ENCODE measurements at regions not wholly inside any gene's neighbourhood (a gene's known extent, or its start where the extent isn't known, plus 50 kb on each side); places are given as distances from the start of the nearest gene placed in this dataset.

- no peak for DNase-seq (ENCODE audit: low read depth, low spot score)
- Histone ChIP-seq H3K9ac (ENCODE audit: insufficient read length) (no peak overlapping the region), H3K36me3 (ENCODE audit: insufficient read depth, low read length) (no peaks in the 10 kb centered on the region), H3K27ac (no peak overlapping the region), H3K9me3 (ENCODE audit: low read depth, low read length) (no peaks in the 10 kb centered on the region), H3K4me3 (no peak overlapping the region)
- TF ChIP-seq FOXP2 (optimal IDR thresholded peaks at IDR 0.05; ENCODE audit: control extremely low read depth, extremely low read length, insufficient read depth) (no peak), POLR2AphosphoS5 (IDR thresholded peaks at IDR 0.05; ENCODE audit: borderline replicate concordance, low read depth, low read length) (no peak), EZH2 (IDR thresholded peaks at IDR 0.05) (no peak)
Measured at GRCh38 chr10:117697402-117697801, 154.9 kb downstream of the EMX2 start.

GRCh38 chr10:117698809-117699208, 156.3 kb downstream of the EMX2 start:
- Histone ChIP-seq H3K9me3 (ENCODE audit: low read depth, low read length) (no peaks in the 10 kb centered on the region), H3K36me3 (ENCODE audit: insufficient read depth, low read length) (no peaks in the 10 kb centered on the region), H3K27ac (no peak overlapping the region), H3K9ac (ENCODE audit: insufficient read length) (no peak overlapping the region), H3K4me3 (no peak overlapping the region)
- no peak for TF ChIP-seq FOXP2 (optimal IDR thresholded peaks at IDR 0.05; ENCODE audit: control extremely low read depth, extremely low read length, insufficient read depth)
- TF ChIP-seq EZH2 (IDR thresholded peaks at IDR 0.05), result no peak
- no peak for TF ChIP-seq POLR2AphosphoS5 (IDR thresholded peaks at IDR 0.05; ENCODE audit: borderline replicate concordance, low read depth, low read length)
- no peak for DNase-seq (ENCODE audit: low read depth, low spot score)

GRCh38 chr10:117699436-117700075, 157.0 kb downstream of the EMX2 start:
- DNase-seq (ENCODE audit: low read depth, low spot score), result no peak
- TF ChIP-seq FOXP2 (optimal IDR thresholded peaks at IDR 0.05; ENCODE audit: control extremely low read depth, extremely low read length, insufficient read depth) (no peak), EZH2 (IDR thresholded peaks at IDR 0.05) (no peak), POLR2AphosphoS5 (IDR thresholded peaks at IDR 0.05; ENCODE audit: borderline replicate concordance, low read depth, low read length) (no peak)
- no peaks in the 10 kb centered on the region for H3K9me3 ChIP-seq (ENCODE audit: low read depth, low read length)
- H3K36me3 ChIP-seq (ENCODE audit: insufficient read depth, low read length), result no peaks in the 10 kb centered on the region
- no peak overlapping the region for H3K27ac ChIP-seq
- H3K9ac ChIP-seq (ENCODE audit: insufficient read length), result no peak overlapping the region
- no peak overlapping the region for H3K4me3 ChIP-seq

- no peak for DNase-seq (ENCODE audit: low read depth, low spot score)
- TF ChIP-seq EZH2 (IDR thresholded peaks at IDR 0.05), result no peak
- TF ChIP-seq POLR2AphosphoS5 (IDR thresholded peaks at IDR 0.05; ENCODE audit: borderline replicate concordance, low read depth, low read length), result no peak
- no peak for TF ChIP-seq FOXP2 (optimal IDR thresholded peaks at IDR 0.05; ENCODE audit: control extremely low read depth, extremely low read length, insufficient read depth)
Measured at GRCh38 chr10:117710181-117710798, 167.7 kb downstream of the EMX2 start.

GRCh38 chr10:117716889-117717288, 174.3 kb downstream of the EMX2 start:
- no peak for TF ChIP-seq FOXP2 (optimal IDR thresholded peaks at IDR 0.05; ENCODE audit: control extremely low read depth, extremely low read length, insufficient read depth)
- no peak for TF ChIP-seq POLR2AphosphoS5 (IDR thresholded peaks at IDR 0.05; ENCODE audit: borderline replicate concordance, low read depth, low read length)
- no peak for TF ChIP-seq EZH2 (IDR thresholded peaks at IDR 0.05)
- Histone ChIP-seq H3K9me3 (ENCODE audit: low read depth, low read length) (no peaks in the 10 kb centered on the region), H3K9ac (ENCODE audit: insufficient read length) (no peak overlapping the region), H3K27ac (no peak overlapping the region), H3K36me3 (ENCODE audit: insufficient read depth, low read length) (no peaks in the 10 kb centered on the region), H3K4me3 (no peak overlapping the region)
- DNase-seq (ENCODE audit: low read depth, low spot score), result no peak

More at GRCh38 chr10:117710181-117710798, 167.7 kb downstream of the EMX2 start:
- H3K36me3 ChIP-seq (ENCODE audit: insufficient read depth, low read length), result no peaks in the 10 kb centered on the region
- H3K27ac ChIP-seq, result no peak overlapping the region
- H3K9me3 ChIP-seq (ENCODE audit: low read depth, low read length), result no peaks in the 10 kb centered on the region
- no peak overlapping the region for H3K4me3 ChIP-seq
- no peak overlapping the region for H3K9ac ChIP-seq (ENCODE audit: insufficient read length)

- no peak for DNase-seq (ENCODE audit: low read depth, low spot score)
- H3K27ac ChIP-seq, result no peak overlapping the region
- no peak overlapping the region for H3K9ac ChIP-seq (ENCODE audit: insufficient read length)
- TF ChIP-seq FOXP2 (optimal IDR thresholded peaks at IDR 0.05; ENCODE audit: control extremely low read depth, extremely low read length, insufficient read depth) (no peak), EZH2 (IDR thresholded peaks at IDR 0.05) (no peak), POLR2AphosphoS5 (IDR thresholded peaks at IDR 0.05; ENCODE audit: borderline replicate concordance, low read depth, low read length) (no peak)
- H3K36me3 ChIP-seq (ENCODE audit: insufficient read depth, low read length), result no peaks in the 10 kb centered on the region
- H3K9me3 ChIP-seq (ENCODE audit: low read depth, low read length), result no peaks in the 10 kb centered on the region
- no peak overlapping the region for H3K4me3 ChIP-seq
Measured at GRCh38 chr10:117718986-117719920, 176.7 kb downstream of the EMX2 start.

- no peaks in the 10 kb centered on the region for H3K9me3 ChIP-seq (ENCODE audit: low read depth, low read length)
Measured at GRCh38 chr10:117720931-117721835, 178.6 kb downstream of the EMX2 start.

More at GRCh38 chr10:117720931-117721835, 178.6 kb downstream of the EMX2 start:
- TF ChIP-seq POLR2AphosphoS5 (IDR thresholded peaks at IDR 0.05; ENCODE audit: borderline replicate concordance, low read depth, low read length), result no peak
- no peak for TF ChIP-seq FOXP2 (optimal IDR thresholded peaks at IDR 0.05; ENCODE audit: control extremely low read depth, extremely low read length, insufficient read depth)
- TF ChIP-seq EZH2 (IDR thresholded peaks at IDR 0.05), result no peak
- no peak for DNase-seq (ENCODE audit: low read depth, low spot score)
- Histone ChIP-seq H3K4me3 (no peak overlapping the region), H3K36me3 (ENCODE audit: insufficient read depth, low read length) (no peaks in the 10 kb centered on the region), H3K27ac (no peak overlapping the region), H3K9ac (ENCODE audit: insufficient read length) (no peak overlapping the region)
